GM19467 (cell line): ENCODE measurements at regions not wholly inside any gene's neighbourhood (a gene's known extent, or its start where the extent isn't known, plus 50 kb on each side); places are given as distances from the start of the nearest gene placed in this dataset.

Experiments used
- ATAC-seq: cut with Tn5 transposase; IDR thresholded peaks from one replicate; pipeline ENCODE4 v1.9.1; 2021; ENCODE audit warnings: mild to moderate bottlenecking, moderate library complexity; ENCODE audit not compliant: unreplicated experiment

- no peak for ATAC-seq
These were observed 130.3 kb upstream of the CXCR4 start for GRCh38 chr2:136248242-136248641.

GRCh38 chr2:136247204-136247950 lies 129.4 kb upstream of the CXCR4 start:
- no peak for ATAC-seq

GRCh38 chr2:136246086-136246669 lies 128.2 kb upstream of the CXCR4 start:
- ATAC-seq = peak; percentile 82

- no peak for ATAC-seq
These were observed 127.3 kb upstream of the CXCR4 start for GRCh38 chr2:136245211-136245610.

GRCh38 chr2:136244536-136244885 lies 126.6 kb upstream of the CXCR4 start:
- ATAC-seq = no peak

- no peak for ATAC-seq
These were observed 125.9 kb upstream of the CXCR4 start for GRCh38 chr2:136243638-136244535.

GRCh38 chr2:136242687-136243277 lies 124.8 kb upstream of the CXCR4 start:
- no peak for ATAC-seq

GRCh38 chr2:136242100-136242499 lies 124.2 kb upstream of the CXCR4 start:
- no peak for ATAC-seq

- ATAC-seq = no peak
These were observed 121.2 kb upstream of the CXCR4 start for GRCh38 chr2:136239079-136239685.

GRCh38 chr2:136238286-136239078 lies 120.5 kb upstream of the CXCR4 start:
- ATAC-seq = peak; percentile 87

- ATAC-seq = no peak
These were observed 118.1 kb upstream of the CXCR4 start for GRCh38 chr2:136236019-136236418.

- no peak for ATAC-seq
These were observed 117.6 kb upstream of the CXCR4 start for GRCh38 chr2:136235546-136235945.

- ATAC-seq = no peak
These were observed 116.3 kb upstream of the CXCR4 start for GRCh38 chr2:136234261-136234660.

GRCh38 chr2:136233298-136233697 lies 115.3 kb upstream of the CXCR4 start:
- no peak for ATAC-seq

GRCh38 chr2:136232456-136233172 lies 114.7 kb upstream of the CXCR4 start:
- ATAC-seq = no peak

GRCh38 chr2:136230464-136230863 lies 112.5 kb upstream of the CXCR4 start:
- ATAC-seq = no peak

- ATAC-seq = no peak
These were observed 109.0 kb upstream of the CXCR4 start for GRCh38 chr2:136226903-136227302.

GRCh38 chr2:136225950-136226835 lies 108.2 kb upstream of the CXCR4 start:
- peak; percentile 56 for ATAC-seq

GRCh38 chr2:136223274-136223673 lies 105.3 kb upstream of the CXCR4 start:
- no peak for ATAC-seq
